Middle frontal gyrus (tissue), 1 donor: ENCODE measurements at regions not wholly inside any gene's neighbourhood (a gene's known extent, or its start where the extent isn't known, plus 50 kb on each side); places are given as distances from the start of the nearest gene placed in this dataset.
"Not testable (repeated sequence)": the region's sequence is repeated elsewhere in the genome, so short reads cannot be mapped to it uniquely, and the experiment has no call there.

Source experiments
- DNase-seq: peaks from one replicate; pipeline ENCODE4 v3.0.0-alpha.2; 2015; ENCODE audit warnings: low spot score; ENCODE audit errors: extremely low spot score

GRCh38 chr10:93127642-93128215 lies 54.0 kb downstream of the CYP26A1 start:
- not testable (repeated sequence) for DNase-seq

- DNase-seq: no peak
Observed at GRCh38 chr10:93131986-93132385, 58.3 kb downstream of the CYP26A1 start.

- no peak for DNase-seq
Observed at GRCh38 chr10:93138113-93138870, 64.6 kb downstream of the CYP26A1 start.

DNA sequence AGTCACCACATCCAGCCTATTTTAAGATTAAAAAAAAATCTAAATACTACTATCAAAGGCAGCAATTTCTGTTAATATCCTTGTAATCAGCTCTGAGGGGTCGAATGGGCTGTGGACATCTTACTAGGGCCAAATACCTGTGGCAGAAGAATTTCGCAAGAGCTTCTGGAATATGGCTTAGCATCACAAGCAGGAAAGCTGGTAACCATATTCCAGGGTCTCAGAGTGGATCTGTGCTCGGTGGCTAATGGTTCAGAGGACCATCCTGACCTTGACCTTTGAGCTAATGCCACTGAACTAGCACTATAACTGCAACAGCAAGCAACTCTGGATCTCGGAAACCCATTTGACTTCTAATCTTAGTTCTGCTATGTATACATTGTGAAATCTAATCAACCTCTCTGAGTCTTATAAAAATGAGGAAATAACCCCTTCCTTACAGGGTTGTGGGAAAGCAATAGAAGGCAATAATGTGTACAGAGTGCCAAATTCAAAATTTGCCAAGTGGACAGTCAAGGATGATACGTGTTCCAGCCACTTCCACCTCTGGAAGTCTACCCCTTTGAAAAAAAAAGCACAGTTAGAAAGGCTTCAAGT lies 65.5 kb downstream of the CYP26A1 start:
- no peak for DNase-seq

DNA sequence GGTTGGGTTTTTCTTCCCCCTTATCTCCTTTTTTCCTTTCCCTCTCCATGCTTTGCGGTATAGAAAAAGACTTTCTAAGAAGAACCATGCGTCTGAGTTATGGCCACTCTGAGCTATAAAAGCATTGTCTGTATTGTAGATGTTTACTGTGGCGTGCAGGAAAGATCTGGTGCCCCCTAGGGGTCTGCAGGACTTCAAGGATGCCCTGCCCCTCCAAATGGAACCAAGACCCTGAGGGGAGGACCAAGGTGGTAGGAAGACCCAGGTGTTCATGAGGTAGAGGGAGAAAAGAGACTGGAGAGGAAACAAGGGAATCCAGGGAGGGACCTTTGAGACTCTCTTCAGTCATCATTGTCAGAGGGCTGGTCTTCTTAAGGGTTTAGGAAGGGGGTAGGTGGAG lies 68.8 kb downstream of the CYP26A1 start:
- DNase-seq: no peak

GRCh38 chr10:93143281-93143680 lies 69.6 kb downstream of the CYP26A1 start:
- no peak for DNase-seq

DNA sequence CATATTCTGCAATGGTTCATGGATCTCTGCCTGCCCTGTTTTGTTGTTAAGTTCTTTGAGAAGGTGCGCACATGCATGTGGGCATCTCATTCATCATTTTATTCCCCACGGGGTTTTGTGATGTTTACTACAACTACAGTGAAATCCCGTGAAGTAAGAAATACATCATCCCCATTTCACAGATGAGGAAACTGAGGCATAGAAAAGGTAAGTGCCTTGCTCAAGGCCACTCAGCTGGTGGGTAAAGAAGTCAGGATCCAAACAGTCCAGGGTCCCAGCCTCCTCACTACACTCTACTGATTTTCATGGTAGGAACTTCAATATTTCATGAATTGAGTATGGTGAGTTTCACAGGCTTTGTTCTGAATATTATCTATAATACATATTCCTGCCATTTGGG lies 72.6 kb downstream of the CYP26A1 start:
- DNase-seq: no peak

GRCh38 chr10:93147281-93147680 lies 73.6 kb downstream of the CYP26A1 start:
- no peak for DNase-seq

- DNase-seq: no peak
Observed at GRCh38 chr10:93148476-93148875, 74.8 kb downstream of the CYP26A1 start.

- DNase-seq: no peak
Observed at GRCh38 chr10:93149761-93150160, 76.1 kb downstream of the CYP26A1 start.

DNA sequence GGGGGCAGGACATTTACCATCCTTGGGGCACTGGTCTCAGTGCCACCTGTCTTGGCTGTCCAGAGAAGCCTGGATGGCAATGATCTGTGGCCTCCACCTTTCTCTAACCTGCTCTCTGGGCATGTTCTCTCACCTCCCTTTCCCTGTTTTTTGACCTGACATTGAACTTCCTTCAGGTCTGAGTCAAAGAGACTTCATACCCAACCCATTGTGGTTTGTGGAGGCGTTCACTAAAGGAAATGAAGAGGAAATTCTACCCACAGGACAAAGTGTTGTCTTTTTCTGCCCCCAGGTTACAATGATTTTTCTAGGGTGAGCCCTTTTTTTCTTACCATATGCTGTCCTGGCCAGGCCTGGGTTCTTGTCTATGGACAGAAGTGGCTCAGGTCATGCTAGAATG lies 76.6 kb downstream of the CYP26A1 start:
- DNase-seq: no peak

- DNase-seq: no peak
Observed at GRCh38 chr10:93150990-93151547, 77.4 kb downstream of the CYP26A1 start.

GRCh38 chr10:93152136-93152535 lies 78.4 kb downstream of the CYP26A1 start:
- DNase-seq: no peak

DNA sequence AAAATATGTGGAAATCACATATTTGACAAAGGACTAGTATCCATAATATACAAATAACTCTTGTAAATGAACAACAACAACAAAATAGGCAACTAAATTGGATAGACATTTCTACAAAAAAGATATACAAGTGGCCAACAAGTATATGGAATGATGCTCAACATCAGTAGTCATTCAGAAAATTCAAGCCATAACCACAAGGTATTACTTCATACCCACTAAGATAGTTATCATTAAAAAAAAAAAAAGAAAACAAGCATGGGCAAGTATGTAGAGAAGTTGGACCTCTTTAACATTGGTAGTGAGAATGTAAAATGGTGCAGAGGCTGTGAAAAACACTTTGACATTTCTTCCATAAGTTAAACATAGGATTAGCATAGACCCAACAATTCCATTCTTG lies 80.8 kb downstream of the CYP26A1 start:
- DNase-seq: no peak

DNA sequence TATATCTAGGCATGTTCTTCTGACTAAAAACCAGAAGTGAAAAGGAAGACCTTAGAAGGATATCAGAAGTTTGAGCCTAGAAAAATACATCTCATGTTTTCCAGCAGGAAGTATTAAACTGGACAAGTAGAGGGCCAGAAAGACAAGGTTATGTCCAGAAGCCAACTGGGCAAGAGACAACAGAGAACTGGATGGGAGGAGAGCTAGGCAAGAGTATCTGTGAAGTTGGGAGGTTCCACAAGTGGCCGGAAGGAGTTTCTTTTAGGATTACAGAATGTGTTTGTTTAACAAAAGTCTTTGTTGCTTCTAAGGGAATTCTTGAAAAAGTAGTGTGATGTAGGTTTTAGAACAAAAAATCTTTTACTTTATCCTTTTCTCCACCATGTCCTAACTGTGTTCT lies 86.4 kb downstream of the CYP26A1 start:
- DNase-seq: no peak

DNA sequence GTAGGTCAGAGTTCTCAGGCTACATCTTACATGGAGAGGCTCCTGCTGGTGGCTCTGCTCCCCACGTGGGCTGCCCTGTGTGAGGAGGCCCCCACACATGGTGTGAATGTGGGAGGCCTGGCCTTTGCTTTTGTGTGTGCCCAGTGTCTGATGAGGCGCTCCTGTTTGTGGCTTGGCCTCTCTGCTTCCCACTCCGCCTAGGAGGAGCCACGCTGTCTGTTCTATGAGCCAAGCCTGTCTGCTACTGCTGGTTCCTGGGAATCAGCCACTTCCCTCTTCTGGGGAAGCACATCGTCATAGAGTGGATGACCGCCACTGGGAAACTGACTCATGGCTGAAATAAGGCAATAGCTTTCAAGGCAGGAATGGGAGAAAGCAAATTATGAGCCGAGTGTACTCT lies 87.1 kb downstream of the CYP26A1 start:
- DNase-seq: no peak

DNA sequence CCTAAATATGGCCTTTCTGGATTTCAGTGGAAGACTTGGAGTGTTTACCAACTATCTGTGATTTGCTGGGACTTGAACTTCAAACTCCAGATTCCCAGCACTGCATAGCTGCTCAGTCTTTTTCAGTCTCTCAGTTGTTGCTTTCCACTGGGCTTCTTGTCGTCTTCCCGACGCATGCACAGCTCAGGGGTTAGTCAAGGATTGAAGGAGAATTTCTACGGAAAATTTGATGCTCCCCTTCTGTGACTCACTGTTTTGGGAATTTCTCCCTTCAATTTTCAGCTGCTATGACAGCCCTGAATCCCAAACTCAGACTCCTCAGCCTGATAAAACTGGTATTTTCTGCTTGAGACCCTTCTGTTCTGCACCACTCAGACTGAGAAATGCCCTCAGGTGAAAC lies 91.7 kb downstream of the CYP26A1 start:
- DNase-seq: no peak

DNA sequence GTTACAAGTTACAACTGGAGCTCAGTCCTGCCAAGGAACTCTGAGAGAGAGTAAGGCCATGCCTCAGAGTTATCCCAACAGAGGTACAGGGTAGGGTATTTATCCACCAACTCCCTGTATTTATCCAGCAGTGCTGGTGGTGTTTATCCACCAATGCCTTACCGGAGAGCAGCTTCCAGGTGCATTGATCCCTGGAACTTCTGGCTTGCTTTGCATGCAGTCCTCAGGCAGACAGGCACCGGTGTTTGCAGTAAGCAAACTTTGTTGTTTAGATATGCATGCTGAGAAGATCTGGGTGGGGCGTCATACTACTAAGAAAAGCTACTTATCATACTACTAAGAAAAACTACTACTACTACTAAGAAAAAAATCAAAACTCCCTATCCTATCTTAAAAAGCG lies 92.4 kb downstream of the CYP26A1 start:
- no peak for DNase-seq

- no peak for DNase-seq
Observed at GRCh38 chr10:93171837-93172236, 98.1 kb downstream of the CYP26A1 start.

DNA sequence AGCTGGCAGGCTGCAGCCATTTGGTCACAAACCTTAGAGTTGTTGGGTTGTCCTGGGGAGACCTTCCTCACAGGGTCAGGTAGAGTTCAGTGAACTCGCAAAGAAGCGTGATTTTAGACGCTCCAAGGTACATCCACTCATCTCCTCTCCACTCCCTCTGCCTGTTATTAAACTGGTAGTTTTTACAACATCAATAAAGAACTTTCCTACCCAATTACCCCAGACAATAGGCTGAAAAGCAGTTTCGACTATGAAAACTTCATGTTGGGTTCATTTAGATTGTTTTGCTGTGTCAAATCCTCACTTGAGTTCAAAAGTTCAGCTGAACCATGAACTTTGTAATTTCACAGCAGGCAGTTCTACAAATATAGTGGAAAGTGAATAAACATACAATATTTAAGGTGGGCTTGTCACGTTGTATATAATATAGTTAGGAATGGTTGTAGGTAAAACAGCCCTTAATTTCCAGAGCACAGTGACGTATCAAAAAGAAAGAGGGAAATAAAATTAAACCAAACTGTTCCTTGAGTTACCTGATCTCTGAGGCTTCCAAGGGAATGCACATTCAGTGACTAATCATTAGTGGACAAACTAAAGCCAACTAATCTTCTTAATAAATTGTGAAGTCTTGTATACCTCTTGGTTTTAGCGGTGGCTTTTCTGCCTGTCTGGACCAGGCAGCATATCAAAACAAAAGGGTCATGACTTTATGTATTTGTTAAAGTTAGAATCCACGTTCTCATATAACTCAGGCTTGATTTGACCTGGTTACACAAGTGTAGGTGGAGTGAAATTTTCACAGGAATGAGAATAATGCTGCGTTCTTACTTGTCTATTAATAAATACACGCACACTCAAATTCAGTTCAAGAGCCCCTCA lies 100.5 kb downstream of the CYP26A1 start:
- DNase-seq: no peak

- DNase-seq: no peak
Observed at GRCh38 chr10:93175490-93175889, 101.8 kb downstream of the CYP26A1 start.

DNA sequence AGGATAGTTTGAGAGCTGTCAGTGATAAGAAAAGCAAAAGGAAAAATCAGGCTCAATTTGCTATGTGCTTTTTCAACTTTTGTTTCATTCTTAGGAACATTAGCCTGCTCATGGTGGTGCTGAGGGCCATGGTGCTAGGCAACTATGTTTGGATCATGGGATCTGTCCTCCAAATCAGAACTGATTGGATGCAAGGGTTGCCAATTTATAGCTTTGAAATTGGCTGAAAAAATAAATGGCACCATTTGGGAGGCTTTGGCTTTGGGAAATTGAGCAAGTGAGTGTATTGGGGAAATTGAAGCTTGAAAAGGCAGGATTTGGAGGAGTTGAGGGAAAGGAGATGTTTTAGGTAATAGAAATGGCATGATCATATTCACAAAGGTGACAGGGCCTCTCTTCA lies 103.8 kb downstream of the CYP26A1 start:
- DNase-seq: no peak
